Left lung (tissue), 4 donors: ENCODE measurements at regions not wholly inside any gene's neighbourhood (a gene's known extent, or its start where the extent isn't known, plus 50 kb on each side); places are given as distances from the start of the nearest gene placed in this dataset.

Experiments
- ATAC-seq: fragments of 200-7000 bp; cut with Tn5 transposase; one replicate; pipeline ENCODE4 v1.9.1; 2020; ENCODE audit warnings: moderate library complexity
- DNase-seq, 4 donors: peaks; one replicate each; pipeline ENCODE4 v3.0.0-alpha.2; 2013 to 2020
- H3K27ac ChIP-seq, 2 donors: fragments of 200-600 bp; sonication (generic) in 1 of 2; one replicate each; pipeline versions ENCODE4 v1.5.0 to v1.8.0; 2020 to 2021
- H3K27me3 ChIP-seq, 2 donors: fragments of 200-600 bp; sonication (generic) in 1 of 2; one replicate each; pipeline versions ENCODE4 v1.5.0 to v1.8.0; 2020 to 2021
- H3K36me3 ChIP-seq, 2 donors: fragments of 200-600 bp; sonication (generic) in 1 of 2; one replicate each; pipeline versions ENCODE4 v1.5.0 to v1.8.0; 2020 to 2021
- H3K4me1 ChIP-seq, 2 donors: fragments of 200-600 bp; one replicate each; pipeline ENCODE4 v1.8.0; 2021
- H3K4me3 ChIP-seq, 2 donors: fragments of 200-600 bp; sonication (generic) in 1 of 2; one replicate each; pipeline versions ENCODE4 v1.5.0 to v1.8.0; 2020 to 2021; ENCODE audit warnings: mild to moderate bottlenecking in 1 of 2
- H3K9me3 ChIP-seq, 2 donors: fragments of 200-600 bp; sonication (generic) in 1 of 2; one replicate each; pipeline versions ENCODE4 v1.5.0 to v1.8.0; 2020 to 2021
- intact Hi-C, 2 donors: fragments of 100-400 bp; cut with DNase I; formaldehyde crosslinking; loops; one replicate each; pipeline versions ENCODE4 v1.11.2 to v1.14.2; 2022
- TF ChIP-seq, protein P1 (sequence below), 2 donors: fragments of 200-600 bp; sonication (generic) in 1 of 2; IDR thresholded peaks; one replicate each; pipeline versions ENCODE4 v1.5.0 to v1.8.0; 2021; ENCODE audit warnings: antibody characterized with exemption in 2 of 2
- donor health status: DM: no; HTN: yes; CAD: no.
- donor health status: DM: no; HTN: no; CAD: no.

DNA sequence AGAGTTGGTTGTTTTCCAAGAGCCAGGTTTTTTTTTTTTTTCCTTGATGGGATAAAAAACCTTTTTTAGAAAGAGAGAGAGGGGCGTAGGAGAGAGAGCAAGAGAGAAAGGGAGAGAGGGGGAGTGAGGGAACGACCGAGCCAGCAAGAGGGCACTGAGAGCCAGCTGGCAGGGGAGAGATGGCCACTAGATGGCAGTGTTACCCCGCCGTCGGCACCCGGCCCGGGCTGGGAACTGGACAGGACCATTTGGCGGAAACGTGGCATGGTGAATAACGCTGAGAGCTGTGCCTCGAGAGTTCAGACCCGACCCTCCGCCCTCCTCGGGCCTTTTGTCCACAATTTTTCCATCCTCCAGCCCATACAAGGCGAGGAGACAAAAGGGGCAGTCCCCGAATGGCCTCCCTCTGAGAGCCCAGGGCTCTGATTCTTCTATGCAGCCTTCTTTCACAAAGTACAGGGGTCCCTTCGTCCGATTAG is 286.7 kb upstream of the VRK2 start:
- intact Hi-C loops, result loop anchor here in 1 of 2 donors (10.0 kb wide), 1 partner anchor 685 kb away; no protein-coding TSS in a partner anchor
- Histone ChIP-seq H3K27ac (no peak overlapping the region), H3K4me3 (no peak overlapping the region)

DNA sequence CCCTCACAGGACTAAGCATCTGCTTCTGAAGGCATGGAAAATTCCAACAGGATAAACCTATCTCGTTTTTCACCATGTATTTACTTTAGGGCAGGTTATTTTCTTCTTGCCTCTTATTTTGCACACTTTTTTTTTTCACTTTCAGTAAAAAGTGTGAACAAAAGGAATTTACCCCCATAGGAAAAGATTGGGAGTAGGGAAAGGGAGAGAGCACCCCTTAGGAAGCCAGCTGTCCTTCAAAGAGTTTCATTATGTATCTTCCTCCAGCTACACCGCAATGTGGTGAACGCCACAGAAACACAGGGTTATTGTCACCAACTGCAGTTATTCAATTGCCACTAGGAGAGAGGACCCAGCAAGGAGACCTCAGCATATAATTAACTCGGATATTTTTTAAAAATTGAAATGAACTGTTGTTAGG is 286.2 kb upstream of the VRK2 start:
- H3K4me3 ChIP-seq, result no peak overlapping the region

More for the DNA sequence above, 286.7 kb upstream of the VRK2 start:
- no peaks in the 10 kb centered on the region for H3K36me3 ChIP-seq
- ATAC-seq (peak; percentile 100), DNase-seq (peak; percentile 78 to 94 (median 82))
- TF ChIP-seq, protein P1, sequence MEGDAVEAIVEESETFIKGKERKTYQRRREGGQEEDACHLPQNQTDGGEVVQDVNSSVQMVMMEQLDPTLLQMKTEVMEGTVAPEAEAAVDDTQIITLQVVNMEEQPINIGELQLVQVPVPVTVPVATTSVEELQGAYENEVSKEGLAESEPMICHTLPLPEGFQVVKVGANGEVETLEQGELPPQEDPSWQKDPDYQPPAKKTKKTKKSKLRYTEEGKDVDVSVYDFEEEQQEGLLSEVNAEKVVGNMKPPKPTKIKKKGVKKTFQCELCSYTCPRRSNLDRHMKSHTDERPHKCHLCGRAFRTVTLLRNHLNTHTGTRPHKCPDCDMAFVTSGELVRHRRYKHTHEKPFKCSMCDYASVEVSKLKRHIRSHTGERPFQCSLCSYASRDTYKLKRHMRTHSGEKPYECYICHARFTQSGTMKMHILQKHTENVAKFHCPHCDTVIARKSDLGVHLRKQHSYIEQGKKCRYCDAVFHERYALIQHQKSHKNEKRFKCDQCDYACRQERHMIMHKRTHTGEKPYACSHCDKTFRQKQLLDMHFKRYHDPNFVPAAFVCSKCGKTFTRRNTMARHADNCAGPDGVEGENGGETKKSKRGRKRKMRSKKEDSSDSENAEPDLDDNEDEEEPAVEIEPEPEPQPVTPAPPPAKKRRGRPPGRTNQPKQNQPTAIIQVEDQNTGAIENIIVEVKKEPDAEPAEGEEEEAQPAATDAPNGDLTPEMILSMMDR (IDR thresholded peaks at IDR 0.05), result peak; percentile 87 to 93
- no peaks in the 10 kb centered on the region for H3K27me3 ChIP-seq
- peaks cover 9 to 10% of the 10 kb centered on the region in 2 donors for H3K4me1 ChIP-seq
- no peaks in the 10 kb centered on the region for H3K9me3 ChIP-seq

DNA sequence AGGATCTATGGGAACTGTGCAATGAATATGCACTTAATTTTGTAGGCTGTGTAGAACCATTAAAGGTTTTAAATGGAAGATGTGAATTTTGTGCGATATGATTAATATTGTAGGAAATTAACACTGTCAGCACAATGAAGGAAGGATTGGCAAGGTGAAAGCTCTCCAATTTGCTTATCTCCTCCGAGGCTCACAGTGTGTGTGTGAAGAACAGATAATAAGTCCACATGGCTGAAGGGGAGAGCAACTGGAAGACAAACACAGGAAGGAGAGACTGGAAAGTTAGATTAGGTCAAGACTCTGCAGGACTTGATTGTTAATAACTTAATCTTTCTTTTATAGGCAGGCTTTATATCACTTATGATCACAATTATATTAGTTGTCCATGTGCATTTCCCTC is 269.7 kb upstream of the VRK2 start:
- Histone ChIP-seq H3K27ac (no peak overlapping the region), H3K4me1 (no peaks in the 10 kb centered on the region), H3K4me3 (no peak overlapping the region), H3K27me3 (no peaks in the 10 kb centered on the region), H3K36me3 (no peaks in the 10 kb centered on the region), H3K9me3 (no peaks in the 10 kb centered on the region)
- no peak for ATAC-seq
- intact Hi-C loops, result no loop called here
- DNase-seq, result no peak
- TF ChIP-seq, protein P1 (IDR thresholded peaks at IDR 0.05), result no peak

More for the DNA sequence above, 286.2 kb upstream of the VRK2 start:
- DNase-seq (no peak), ATAC-seq (no peak)
- Histone ChIP-seq H3K27me3 (no peaks in the 10 kb centered on the region), H3K9me3 (no peaks in the 10 kb centered on the region), H3K4me1 (peaks cover 9 to 10% of the 10 kb centered on the region in 2 donors), H3K27ac (no peak overlapping the region), H3K36me3 (no peaks in the 10 kb centered on the region)
- TF ChIP-seq, protein P1 (IDR thresholded peaks at IDR 0.05), result no peak
- intact Hi-C loops, result loop anchor here in 1 of 2 donors (10.0 kb wide), 1 partner anchor 684 kb away; no protein-coding TSS in a partner anchor

DNA sequence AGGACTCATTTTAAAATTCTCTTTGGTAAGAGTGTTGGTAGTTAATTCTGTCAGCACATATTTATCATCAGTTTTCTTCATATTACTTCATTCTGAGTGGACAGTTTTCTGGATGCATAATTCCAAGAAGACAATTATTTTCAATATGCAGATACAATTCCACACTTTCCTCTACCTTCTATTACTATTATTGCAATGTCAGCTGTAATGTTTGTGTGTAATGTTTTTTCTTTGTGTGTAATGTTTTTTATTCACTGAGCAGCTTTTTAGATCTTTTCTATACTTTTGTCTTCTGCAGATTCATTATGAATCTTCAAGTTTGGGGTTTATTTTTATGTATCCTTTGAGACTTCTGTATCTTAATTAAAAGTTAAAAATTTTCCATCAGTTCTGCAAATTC is 264.0 kb upstream of the VRK2 start:
- Histone ChIP-seq H3K27ac (no peak overlapping the region), H3K4me1 (no peaks in the 10 kb centered on the region), H3K9me3 (no peaks in the 10 kb centered on the region), H3K27me3 (no peaks in the 10 kb centered on the region), H3K36me3 (no peaks in the 10 kb centered on the region), H3K4me3 (no peak overlapping the region)
- ATAC-seq (no peak), DNase-seq (no peak)
- intact Hi-C loops, result no loop called here
- TF ChIP-seq, protein P1 (IDR thresholded peaks at IDR 0.05), result no peak

DNA sequence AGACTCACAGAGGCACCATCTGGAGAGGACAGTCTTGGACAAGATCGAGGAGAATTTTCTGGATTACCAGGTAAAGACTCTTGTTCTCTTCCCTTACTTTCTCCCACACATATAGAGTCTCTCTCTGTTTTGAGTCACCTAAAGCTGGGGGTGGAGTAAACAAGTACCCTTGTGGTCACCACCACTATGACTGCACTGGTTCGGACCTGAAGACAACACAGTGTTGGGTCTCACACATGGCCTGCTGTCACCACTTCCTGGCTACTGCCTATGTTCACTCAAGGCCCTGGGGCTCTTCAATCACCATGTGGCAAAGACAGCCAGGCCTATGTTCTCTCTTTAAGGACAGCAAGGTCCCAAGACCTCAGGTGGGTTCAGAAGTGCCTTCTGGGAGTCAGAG is 253.3 kb upstream of the VRK2 start:
- Histone ChIP-seq H3K4me3 (no peak overlapping the region), H3K9me3 (peaks cover 0 to 9% of the 10 kb centered on the region in 2 donors), H3K27ac (no peak overlapping the region), H3K36me3 (no peaks in the 10 kb centered on the region), H3K4me1 (no peaks in the 10 kb centered on the region), H3K27me3 (no peaks in the 10 kb centered on the region)
- intact Hi-C loops, result no loop called here
- TF ChIP-seq, protein P1 (IDR thresholded peaks at IDR 0.05), result no peak
- DNase-seq, result no peak
- ATAC-seq, result no peak
